IMR-90 (cell line): ENCODE measurements at regions not wholly inside any gene's neighbourhood (a gene's known extent, or its start where the extent isn't known, plus 50 kb on each side); places are given as distances from the start of the nearest gene placed in this dataset.

Experiments
- ATAC-seq: fragments of 200-7000 bp; cut with Tn5 transposase; 2 replicates; pipeline ENCODE4 v1.9.1; 2020; ENCODE audit warnings: low read depth, mild to moderate bottlenecking, moderate library complexity
- BruUV-seq: library from RNA; stranded (reverse); fragments of 400-500 nt; replicated peaks from 2 replicates; lab custom pipeline; 2021; lab: Mats Ljungman, UMichigan
- CTCF ChIA-PET: fragments of 300-600 bp; formaldehyde crosslinking; extraction: SDS; loops from one replicate; lab custom pipeline; 2021; ENCODE audit warnings: antibody characterized with exemption; lab: Yijun Ruan, JAX
- POLR2A ChIA-PET: fragments of 300-600 bp; sonication (Branson Sonifier 250); formaldehyde crosslinking; loops from one replicate; lab custom pipeline; 2022; ENCODE audit warnings: antibody characterized with exemption; ENCODE audit not compliant: unreplicated experiment; lab: Charles Lee
- DNase-seq: peaks from one replicate; pipeline ENCODE4 v3.0.0; 2013
- H2AFZ ChIP-seq: replicated peaks from 2 replicates; pipeline ENCODE3; 2013; ENCODE audit warnings: low read length, mild to moderate bottlenecking; ENCODE audit not compliant: poor library complexity
- H2AK5ac ChIP-seq: 2 replicates; pipeline ENCODE4 v1.6.1; 2013; ENCODE audit warnings: low read depth, low read length, inconsistent platforms
- H2AK9ac ChIP-seq: replicated peaks from 2 replicates; pipeline ENCODE3; 2013; ENCODE audit warnings: mild to moderate bottlenecking, low read depth, low read length, moderate library complexity; ENCODE audit not compliant: poor library complexity
- H2BK120ac ChIP-seq: 2 replicates; pipeline ENCODE4 v1.6.1; 2013; ENCODE audit warnings: low read depth, low read length, inconsistent platforms
- H2BK15ac ChIP-seq: 3 replicates; pipeline ENCODE4 v1.6.1; 2013; ENCODE audit warnings: low read depth, low read length, inconsistent platforms
- H2BK20ac ChIP-seq: 2 replicates; pipeline ENCODE4 v1.6.1; 2013; ENCODE audit warnings: low read depth, mild to moderate bottlenecking, inconsistent platforms, low read length, moderate library complexity
- H2BK5ac ChIP-seq: 2 replicates; pipeline ENCODE4 v1.6.1; 2013; ENCODE audit warnings: mild to moderate bottlenecking, low read depth, low read length, inconsistent platforms; ENCODE audit not compliant: poor library complexity, severe bottlenecking
- H3K14ac ChIP-seq: replicated peaks from 2 replicates; pipeline ENCODE4 v1.6.1; 2013; ENCODE audit warnings: low read depth, low read length, inconsistent platforms
- H3K18ac ChIP-seq: 2 replicates; pipeline ENCODE4 v1.6.1; 2013; ENCODE audit warnings: low read depth, low read length, control low read depth
- H3K23ac ChIP-seq: 2 replicates; pipeline ENCODE4 v1.6.1; 2013; ENCODE audit warnings: low read depth, low read length, inconsistent platforms
- H3K27ac ChIP-seq: 2 replicates; pipeline ENCODE4 v1.5.1; 2013; ENCODE audit warnings: mild to moderate bottlenecking, control low read depth, low read length; ENCODE audit not compliant: insufficient read depth
- H3K27me3 ChIP-seq: 2 replicates; pipeline ENCODE4 v1.6.1; 2013; ENCODE audit warnings: low read length; ENCODE audit not compliant: control insufficient read depth, insufficient read depth
- H3K36me3 ChIP-seq: 2 replicates; pipeline ENCODE4 v1.6.1; 2013; ENCODE audit warnings: low read length, mixed read lengths; ENCODE audit not compliant: control insufficient read depth, insufficient read depth
- H3K4ac ChIP-seq: 2 replicates; pipeline ENCODE4 v1.6.1; 2013; ENCODE audit warnings: low read depth, low read length, inconsistent platforms
- H3K4me1 ChIP-seq: 2 replicates; pipeline ENCODE4 v1.6.1; 2013; ENCODE audit warnings: low read length, mixed read lengths; ENCODE audit not compliant: control insufficient read depth, insufficient read depth
- H3K4me2 ChIP-seq: 2 replicates; pipeline ENCODE4 v1.6.1; 2013; ENCODE audit warnings: low read depth, mild to moderate bottlenecking, control low read depth, low read length, moderate library complexity
- H3K4me3 ChIP-seq: 2 replicates; pipeline ENCODE4 v1.5.1; 2013; ENCODE audit warnings: low read depth, mild to moderate bottlenecking, control low read depth, low read length, moderate library complexity; ENCODE audit not compliant: insufficient read depth
- H3K56ac ChIP-seq: 2 replicates; pipeline ENCODE4 v1.6.1; 2013; ENCODE audit warnings: low read length, inconsistent platforms; ENCODE audit not compliant: insufficient read depth; ENCODE audit errors: extremely low read depth
- H3K79me1 ChIP-seq, 2 experiments: 2 replicates each; pipeline ENCODE4 v1.6.1; 2013; ENCODE audit warnings: low read length in 2 of 2, inconsistent platforms in 1 of 2, low read depth in 1 of 2
- H3K9ac ChIP-seq: 2 replicates; pipeline ENCODE4 v1.6.1; 2013; ENCODE audit warnings: low read depth, low read length, control low read depth
- H3K9me1 ChIP-seq: 2 replicates; pipeline ENCODE4 v1.6.1; 2013; ENCODE audit warnings: low read length, inconsistent platforms; ENCODE audit not compliant: insufficient read depth
- H3K9me3 ChIP-seq: 2 replicates; pipeline ENCODE4 v1.6.1; 2013; ENCODE audit warnings: low read length; ENCODE audit not compliant: control insufficient read depth, insufficient read depth
- H4K20me1 ChIP-seq: 2 replicates; pipeline ENCODE4 v1.6.1; 2013; ENCODE audit warnings: low read length, inconsistent platforms; ENCODE audit not compliant: insufficient read depth
- H4K5ac ChIP-seq: 2 replicates; pipeline ENCODE4 v1.6.1; 2013; ENCODE audit warnings: mild to moderate bottlenecking, low read depth, low read length, control low read depth
- H4K8ac ChIP-seq, 2 experiments: 2 replicates each; pipeline ENCODE4 v1.6.1; 2013; ENCODE audit warnings: low read depth in 2 of 2, low read length in 2 of 2, control low read depth in 1 of 2, inconsistent platforms in 1 of 2
- H4K91ac ChIP-seq: 2 replicates; pipeline ENCODE4 v1.6.1; 2013; ENCODE audit warnings: low read depth, low read length, inconsistent platforms; ENCODE audit not compliant: insufficient read depth
- BHLHE40 ChIP-seq: fragments of 150-350 bp; IDR thresholded peaks from 2 replicates; pipeline ENCODE4 v1.6.1; 2016; ENCODE audit warnings: mild to moderate bottlenecking, low read depth, low read length
- CEBPB ChIP-seq: IDR thresholded peaks from 2 replicates; pipeline ENCODE4 v1.6.1; 2012; ENCODE audit warnings: low read depth, low read length, improper control_type of control experiment
- CHD1 ChIP-seq: IDR thresholded peaks from 2 replicates; pipeline ENCODE4 v1.6.1; 2012; ENCODE audit warnings: low read depth, low read length, improper control_type of control experiment
- FOS ChIP-seq: fragments of 150-350 bp; IDR thresholded peaks from 2 replicates; pipeline ENCODE4 v1.6.1; 2016; ENCODE audit warnings: low read depth, low read length
- MAFK ChIP-seq: IDR thresholded peaks from 2 replicates; pipeline ENCODE4 v1.6.1; 2012; ENCODE audit warnings: low read depth, low read length, improper control_type of control experiment
- MXI1 ChIP-seq: IDR thresholded peaks from 2 replicates; pipeline ENCODE4 v1.6.1; 2012; ENCODE audit warnings: low read depth, mild to moderate bottlenecking, low read length, moderate library complexity, borderline replicate concordance
- NFE2L2 ChIP-seq: fragments of 150-350 bp; IDR thresholded peaks from 2 replicates; pipeline ENCODE4 v1.6.1; 2016; ENCODE audit warnings: low read depth, mild to moderate bottlenecking, low read length
- POLR2A ChIP-seq: IDR thresholded peaks from 2 replicates; pipeline ENCODE4 v1.6.1; 2012; ENCODE audit warnings: mild to moderate bottlenecking, low read depth, low read length
- RAD21 ChIP-seq: IDR thresholded peaks from 2 replicates; pipeline ENCODE4 v1.6.1; 2012; ENCODE audit warnings: low read length, improper control_type of control experiment
- RCOR1 ChIP-seq: IDR thresholded peaks from 2 replicates; pipeline ENCODE4 v1.6.1; 2012; ENCODE audit warnings: mild to moderate bottlenecking, low read length, improper control_type of control experiment; ENCODE audit not compliant: insufficient replicate concordance
- RFX5 ChIP-seq: IDR thresholded peaks from 2 replicates; pipeline ENCODE4 v1.8.0; 2012; ENCODE audit warnings: low read depth, mild to moderate bottlenecking, low read length, moderate library complexity
- SMC3 ChIP-seq: fragments of 150-350 bp; IDR thresholded peaks from 2 replicates; pipeline ENCODE4 v1.6.1; 2016; ENCODE audit warnings: low read depth, mild to moderate bottlenecking, antibody characterized with exemption, low read length, moderate library complexity
- WGBS, 2 experiments: methylation state at CpG; one replicate each; pipeline versions ENCODE4 v1.1.5 to v1.1.7; 2013; ENCODE audit warnings: missing lambda C conversion rate in 2 of 2; ENCODE audit not compliant: insufficient read length in 1 of 2; ENCODE audit errors: extremely low coverage in 2 of 2; 5-methylcytosine and 5-hydroxymethylcytosine counted together
- dilution Hi-C: fragments of 300-500 bp; cut with HindIII; formaldehyde crosslinking; loops from one replicate; pipeline ENCODE4 v1.14.3; 2018; ENCODE audit warnings: low sequenced_read_pairs; ENCODE audit not compliant: unreplicated experiment
- in situ Hi-C: fragments of 300-500 bp; cut with MboI; formaldehyde crosslinking; loops from 3 replicates; pipeline ENCODE4 v1.14.3; 2019; ENCODE audit warnings: low sequenced_read_pairs, inconsistent platforms, mixed read lengths
- intact Hi-C: fragments of 100-400 bp; cut with micrococcal nuclease; formaldehyde crosslinking; loops from 2 replicates; pipeline ENCODE4 v1.10.0; 2022
- TF ChIP-seq, protein P1 (sequence below): fragments of 150-350 bp; IDR thresholded peaks from 2 replicates; pipeline ENCODE4 v1.6.1; 2016; ENCODE audit warnings: low read depth, mild to moderate bottlenecking, low read length, moderate library complexity, borderline replicate concordance
- TF ChIP-seq, protein P2 (sequence below): fragments of 150-350 bp; IDR thresholded peaks from 2 replicates; pipeline ENCODE4 v1.6.1; 2017; ENCODE audit warnings: mild to moderate bottlenecking, antibody characterized with exemption, low read length, low read depth

DNA sequence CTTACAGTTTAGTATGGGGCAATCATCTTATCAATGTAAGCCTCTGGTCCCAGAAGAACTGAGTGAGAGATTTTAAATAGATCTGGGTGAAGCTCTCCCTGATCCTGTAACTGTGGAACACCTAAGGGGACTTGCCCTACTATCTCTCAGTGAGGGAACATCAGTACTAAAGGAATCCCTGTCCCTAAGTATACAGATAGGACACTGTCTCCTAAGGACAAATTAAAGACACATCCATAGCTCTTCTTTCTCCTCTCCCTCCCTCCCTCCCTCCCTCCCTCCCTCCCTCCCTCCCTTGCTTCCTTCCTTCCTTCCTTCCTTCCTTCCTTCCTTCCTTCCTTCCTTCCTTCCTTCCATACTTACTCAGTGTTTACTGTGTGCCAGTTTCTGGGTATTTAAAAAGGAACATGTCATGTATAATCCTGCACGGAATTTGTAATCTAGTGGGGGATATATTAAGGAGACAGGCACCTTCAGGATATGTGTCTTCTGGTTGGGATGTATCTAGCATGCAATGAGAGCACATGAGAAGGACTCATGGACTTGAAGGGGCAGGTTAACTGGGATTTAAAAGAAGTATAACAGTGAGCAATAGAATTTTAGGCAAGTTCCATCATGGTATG, 222.2 kb upstream of the ATP5MC3 start:
- no peak overlapping the region for H4K5ac ChIP-seq
- ATAC-seq = no peak
- H3K27ac ChIP-seq = no peak overlapping the region
- intact Hi-C loops (no loop called here), in situ Hi-C loops (no loop called here), dilution Hi-C loops (no loop called here)
- H2AFZ ChIP-seq = no peak overlapping the region
- TF ChIP-seq MAFK (no peak), MXI1 (no peak), BHLHE40 (no peak), CHD1 (no peak), POLR2A (no peak), CEBPB (no peak), RFX5 (no peak), RAD21 (no peak), FOS (no peak), RCOR1 (no peak), SMC3 (no peak), NFE2L2 (no peak)
- TF ChIP-seq, protein P1, sequence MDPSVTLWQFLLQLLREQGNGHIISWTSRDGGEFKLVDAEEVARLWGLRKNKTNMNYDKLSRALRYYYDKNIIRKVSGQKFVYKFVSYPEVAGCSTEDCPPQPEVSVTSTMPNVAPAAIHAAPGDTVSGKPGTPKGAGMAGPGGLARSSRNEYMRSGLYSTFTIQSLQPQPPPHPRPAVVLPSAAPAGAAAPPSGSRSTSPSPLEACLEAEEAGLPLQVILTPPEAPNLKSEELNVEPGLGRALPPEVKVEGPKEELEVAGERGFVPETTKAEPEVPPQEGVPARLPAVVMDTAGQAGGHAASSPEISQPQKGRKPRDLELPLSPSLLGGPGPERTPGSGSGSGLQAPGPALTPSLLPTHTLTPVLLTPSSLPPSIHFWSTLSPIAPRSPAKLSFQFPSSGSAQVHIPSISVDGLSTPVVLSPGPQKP = no peak
- TF ChIP-seq, protein P2, sequence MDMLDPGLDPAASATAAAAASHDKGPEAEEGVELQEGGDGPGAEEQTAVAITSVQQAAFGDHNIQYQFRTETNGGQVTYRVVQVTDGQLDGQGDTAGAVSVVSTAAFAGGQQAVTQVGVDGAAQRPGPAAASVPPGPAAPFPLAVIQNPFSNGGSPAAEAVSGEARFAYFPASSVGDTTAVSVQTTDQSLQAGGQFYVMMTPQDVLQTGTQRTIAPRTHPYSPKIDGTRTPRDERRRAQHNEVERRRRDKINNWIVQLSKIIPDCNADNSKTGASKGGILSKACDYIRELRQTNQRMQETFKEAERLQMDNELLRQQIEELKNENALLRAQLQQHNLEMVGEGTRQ = no peak
- no peak overlapping the region for H2AK5ac ChIP-seq
- H3K36me3 ChIP-seq = no peaks in the 10 kb centered on the region
- no peak overlapping the region for H3K56ac ChIP-seq
- no peaks in the 10 kb centered on the region for H3K4me1 ChIP-seq
- no peak for DNase-seq
- no peaks in the 10 kb centered on the region for H3K79me1 ChIP-seq
- no peak overlapping the region for H2AK9ac ChIP-seq
- no peak overlapping the region for H2BK20ac ChIP-seq
- H3K18ac ChIP-seq = no peak overlapping the region
- CTCF ChIA-PET = interaction anchor here (0.6 kb wide), 1 partner anchor 1670 kb away, joined by 3 read pairs; no protein-coding TSS in a partner anchor
- no peaks in the 10 kb centered on the region for H4K20me1 ChIP-seq
- H3K9ac ChIP-seq = no peak overlapping the region
- H2BK5ac ChIP-seq = no peak overlapping the region
- H2BK15ac ChIP-seq = no peak overlapping the region
- no peaks in the 10 kb centered on the region for H3K27me3 ChIP-seq
- BruUV-seq = no TSS peak
- H3K23ac ChIP-seq = no peak overlapping the region
- H2BK120ac ChIP-seq = no peak overlapping the region
- no peak overlapping the region for H4K91ac ChIP-seq
- no peak overlapping the region for H4K8ac ChIP-seq
- WGBS, 2 experiments = 60% methylated on average over 1 of the region's 1 CpG; no CpG with 5 or more reads in 1 of the 2 experiments
- H3K4me2 ChIP-seq = no peak overlapping the region
- no peaks in the 10 kb centered on the region for H3K9me3 ChIP-seq
- no peak overlapping the region for H3K4ac ChIP-seq
- no peak overlapping the region for H3K14ac ChIP-seq
- H3K4me3 ChIP-seq = no peak overlapping the region
- H3K9me1 ChIP-seq = no peaks in the 10 kb centered on the region
- POLR2A ChIA-PET = no interaction called here
